Esophagus muscularis mucosa (tissue), 4 donors: ENCODE measurements at regions not wholly inside any gene's neighbourhood (a gene's known extent, or its start where the extent isn't known, plus 50 kb on each side); places are given as distances from the start of the nearest gene placed in this dataset.

Source experiments
- DNase-seq: peaks from one replicate; pipeline ENCODE4 v3.0.0-alpha.2; 2017; ENCODE audit errors: extremely low spot score
- H3K27ac ChIP-seq, 4 donors: fragments of 200-600 bp; sonication (generic); replicated peaks in 1 of 4; 1 replicate in 3 of 4; 2 replicates in 1 of 4; pipeline ENCODE4 v1.5.1; 2016 to 2019; ENCODE audit warnings: mild to moderate bottlenecking in 1 of 4
- H3K27me3 ChIP-seq, 4 donors: fragments of 200-600 bp; sonication (generic); one replicate each; pipeline versions ENCODE4 v1.5.1 to v1.6.0; 2016 to 2019
- H3K36me3 ChIP-seq, 4 donors: fragments of 200-600 bp; sonication (generic); one replicate each; pipeline ENCODE4 v1.5.1; 2016 to 2019
- H3K4me1 ChIP-seq, 4 donors: fragments of 200-600 bp; sonication (generic); one replicate each; pipeline ENCODE4 v1.5.1; 2016 to 2019
- H3K4me3 ChIP-seq, 4 donors: fragments of 200-600 bp; sonication (generic); 1 replicate in 2 of 4; 2 replicates in 2 of 4; pipeline ENCODE4 v1.5.1; 2016 to 2019; ENCODE audit warnings: mild to moderate bottlenecking in 4 of 4, moderate library complexity in 1 of 4
- H3K9me3 ChIP-seq, 4 donors: fragments of 200-600 bp; sonication (generic); 1 replicate in 3 of 4; 2 replicates in 1 of 4; pipeline ENCODE4 v1.5.1; 2016 to 2019
- CTCF ChIP-seq, 3 experiments: fragments of 200-600 bp in 2 of 3; fragments of 450-650 bp in 1 of 3; sonication (generic) in 2 of 3; IDR thresholded peaks; one replicate each; pipeline ENCODE4 v1.5.1; 2017 to 2019; ENCODE audit warnings: antibody characterized with exemption in 3 of 3, mild to moderate bottlenecking in 2 of 3, moderate library complexity in 1 of 3
- EP300 ChIP-seq: sonication (generic); formaldehyde crosslinking; IDR thresholded peaks from one replicate; pipeline ENCODE4 v1.6.1; 2017; ENCODE audit warnings: antibody characterized with exemption
- POLR2A ChIP-seq: fragments of 450-650 bp; IDR thresholded peaks from one replicate; pipeline ENCODE4 v1.6.1; 2017; ENCODE audit warnings: antibody characterized with exemption, moderate library complexity, mild to moderate bottlenecking, low read depth
- POLR2AphosphoS5 ChIP-seq, 2 donors: sonication (generic); formaldehyde crosslinking; IDR thresholded peaks; one replicate each; pipeline ENCODE4 v1.6.1; 2017; ENCODE audit warnings: antibody characterized with exemption in 2 of 2
- WGBS: methylation state at CpG from one replicate; pipeline ENCODE4 v1.1.5; 2018; 5-methylcytosine and 5-hydroxymethylcytosine counted together
- intact Hi-C: fragments of 100-400 bp; cut with DNase I; formaldehyde crosslinking; loops from one replicate; pipeline ENCODE4 v1.15.1; 2023

- Histone ChIP-seq H3K27me3 (peaks cover 0 to 16% (median 0%) of the 10 kb centered on the region in 4 donors), H3K4me3 (no peak overlapping the region), H3K27ac (no peak overlapping the region), H3K4me1 (no peaks in the 10 kb centered on the region), H3K9me3 (no peaks in the 10 kb centered on the region), H3K36me3 (no peaks in the 10 kb centered on the region)
- WGBS: 80% methylated on average over 3 of the region's 3 CpGs
- intact Hi-C loops: no loop called here
- DNase-seq: no peak
- TF ChIP-seq POLR2A (no peak), EP300 (no peak), CTCF (IDR thresholded peaks at IDR 0.05) (no peak), POLR2AphosphoS5 (IDR thresholded peaks at IDR 0.05) (no peak)
Observed at GRCh38 chr5:174185506-174185905, 140.0 kb downstream of the NSG2 start.

DNA sequence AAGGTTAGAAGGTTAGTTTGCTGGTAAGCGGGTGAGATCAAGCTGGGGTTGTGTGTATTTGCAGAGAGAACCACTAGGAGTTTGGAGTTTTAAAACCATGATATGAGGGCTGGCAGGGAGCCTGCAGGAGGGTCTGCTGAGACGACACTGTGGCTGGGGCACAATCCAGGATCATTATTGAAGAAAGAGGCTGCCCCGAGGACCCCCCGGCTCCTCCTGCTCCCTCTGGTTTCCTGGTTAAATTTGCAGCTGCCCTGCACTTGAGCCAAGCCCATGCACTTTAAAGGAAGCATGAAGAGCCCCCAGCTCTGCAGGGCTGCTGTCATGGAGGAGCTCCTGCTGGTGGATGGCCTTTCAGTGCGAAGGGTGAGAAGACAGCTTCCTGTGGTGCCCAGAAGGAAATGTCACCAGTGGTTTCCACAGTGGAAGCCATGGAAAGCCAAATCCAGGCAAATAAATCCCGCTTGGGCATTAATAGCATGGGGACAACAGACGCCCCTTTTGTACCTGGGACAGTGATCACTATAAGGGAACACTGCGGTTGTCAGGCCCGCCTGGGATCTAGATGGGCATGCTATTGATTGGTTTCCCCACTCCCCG is 140.7 kb downstream of the NSG2 start:
- intact Hi-C loops: no loop called here
- no peak overlapping the region for H3K4me3 ChIP-seq
- no peak overlapping the region for H3K27ac ChIP-seq
- H3K27me3 ChIP-seq: peaks cover 0 to 22% (median 0%) of the 10 kb centered on the region in 4 donors
- no peaks in the 10 kb centered on the region for H3K36me3 ChIP-seq
- no peaks in the 10 kb centered on the region for H3K4me1 ChIP-seq
- no peaks in the 10 kb centered on the region for H3K9me3 ChIP-seq
- 86% methylated on average over 10 of the region's 10 CpGs for WGBS
- DNase-seq: no peak
- TF ChIP-seq EP300 (no peak), POLR2A (no peak), CTCF (IDR thresholded peaks at IDR 0.05) (no peak), POLR2AphosphoS5 (IDR thresholded peaks at IDR 0.05) (no peak)

GRCh38 chr5:174187001-174187400 is 141.5 kb downstream of the NSG2 start:
- no peak for DNase-seq
- no peaks in the 10 kb centered on the region for H3K4me1 ChIP-seq
- WGBS: 88% methylated on average over 7 of the region's 7 CpGs
- TF ChIP-seq POLR2A (no peak), EP300 (no peak), POLR2AphosphoS5 (IDR thresholded peaks at IDR 0.05) (no peak), CTCF (IDR thresholded peaks at IDR 0.05) (no peak)
- H3K27me3 ChIP-seq: peaks cover 0 to 25% (median 0%) of the 10 kb centered on the region in 4 donors
- intact Hi-C loops: no loop called here
- no peak overlapping the region for H3K4me3 ChIP-seq
- H3K36me3 ChIP-seq: no peaks in the 10 kb centered on the region
- no peak overlapping the region for H3K27ac ChIP-seq
- H3K9me3 ChIP-seq: no peaks in the 10 kb centered on the region

GRCh38 chr5:174187481-174187880 is 142.0 kb downstream of the NSG2 start:
- Histone ChIP-seq H3K27ac (no peak overlapping the region), H3K27me3 (peaks cover 0 to 30% (median 0%) of the 10 kb centered on the region in 4 donors), H3K9me3 (no peaks in the 10 kb centered on the region), H3K4me1 (no peaks in the 10 kb centered on the region), H3K36me3 (no peaks in the 10 kb centered on the region), H3K4me3 (no peak overlapping the region)
- TF ChIP-seq POLR2A (no peak), EP300 (no peak), POLR2AphosphoS5 (IDR thresholded peaks at IDR 0.05) (no peak)
- intact Hi-C loops: no loop called here
- WGBS: 92% methylated on average over 6 of the region's 6 CpGs
- DNase-seq: no peak

- Histone ChIP-seq H3K36me3 (no peaks in the 10 kb centered on the region), H3K27me3 (peaks cover 0 to 35% (median 0%) of the 10 kb centered on the region in 4 donors), H3K4me3 (no peak overlapping the region), H3K4me1 (no peaks in the 10 kb centered on the region), H3K9me3 (no peaks in the 10 kb centered on the region), H3K27ac (no peak overlapping the region)
- intact Hi-C loops: no loop called here
- no peak for DNase-seq
- WGBS: 89% methylated on average over 1 of the region's 1 CpG
- TF ChIP-seq CTCF (IDR thresholded peaks at IDR 0.05): no peak
- no peak for TF ChIP-seq EP300
- no peak for TF ChIP-seq POLR2AphosphoS5 (IDR thresholded peaks at IDR 0.05)
- TF ChIP-seq POLR2A: no peak
Observed at GRCh38 chr5:174188295-174188694, 142.8 kb downstream of the NSG2 start.
